Astrocyte of the spinal cord (primary cell): ENCODE measurements at regions not wholly inside any gene's neighbourhood (a gene's known extent, or its start where the extent isn't known, plus 50 kb on each side); places are given as distances from the start of the nearest gene placed in this dataset.
"Not testable (repeated sequence)": the region's sequence is repeated elsewhere in the genome, so short reads cannot be mapped to it uniquely, and the experiment has no call there.

ENCODE experiments used
- DNase-seq: peaks from one replicate; pipeline ENCODE4 v3.0.0; 2011; ENCODE audit warnings: low read depth, low spot score
- H3K4me3 ChIP-seq: 2 replicates; pipeline ENCODE4 v1.5.1; 2011; ENCODE audit warnings: low read depth, mild to moderate bottlenecking, low read length, moderate library complexity
- in situ Hi-C: cut with HindIII; loops from 2 replicates; pipeline ENCODE4 v1.10.0; 2017; ENCODE audit warnings: low sequenced_read_pairs
- TF ChIP-seq, protein P1 (sequence below): IDR thresholded peaks from 2 replicates; pipeline ENCODE4 v1.5.1; 2012; ENCODE audit warnings: low read depth, mild to moderate bottlenecking, low read length, inconsistent platforms

DNA sequence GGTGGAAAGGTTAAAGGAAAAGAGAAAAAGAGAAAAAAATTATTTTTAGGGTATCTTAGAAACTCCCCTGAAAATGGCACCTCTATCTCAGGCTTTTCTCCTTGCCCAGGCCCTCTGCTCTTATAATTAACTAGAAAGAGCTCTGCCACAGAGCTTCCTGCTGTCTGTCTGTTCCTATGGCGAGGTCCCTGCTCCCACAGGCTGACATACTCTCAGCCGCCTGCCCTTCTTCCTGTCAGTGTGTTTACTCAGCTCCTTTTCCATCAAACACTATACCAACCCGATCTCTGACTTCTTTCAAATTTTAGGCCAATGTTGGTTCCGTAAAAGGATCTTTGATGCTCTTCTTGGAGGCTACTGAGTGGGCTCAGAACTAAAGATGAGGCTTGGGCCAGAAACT lies 482.6 kb downstream of the DMAC1 start:
- in situ Hi-C loops: no loop called here
- no peak overlapping the region for H3K4me3 ChIP-seq
- DNase-seq: no peak
- TF ChIP-seq, protein P1, sequence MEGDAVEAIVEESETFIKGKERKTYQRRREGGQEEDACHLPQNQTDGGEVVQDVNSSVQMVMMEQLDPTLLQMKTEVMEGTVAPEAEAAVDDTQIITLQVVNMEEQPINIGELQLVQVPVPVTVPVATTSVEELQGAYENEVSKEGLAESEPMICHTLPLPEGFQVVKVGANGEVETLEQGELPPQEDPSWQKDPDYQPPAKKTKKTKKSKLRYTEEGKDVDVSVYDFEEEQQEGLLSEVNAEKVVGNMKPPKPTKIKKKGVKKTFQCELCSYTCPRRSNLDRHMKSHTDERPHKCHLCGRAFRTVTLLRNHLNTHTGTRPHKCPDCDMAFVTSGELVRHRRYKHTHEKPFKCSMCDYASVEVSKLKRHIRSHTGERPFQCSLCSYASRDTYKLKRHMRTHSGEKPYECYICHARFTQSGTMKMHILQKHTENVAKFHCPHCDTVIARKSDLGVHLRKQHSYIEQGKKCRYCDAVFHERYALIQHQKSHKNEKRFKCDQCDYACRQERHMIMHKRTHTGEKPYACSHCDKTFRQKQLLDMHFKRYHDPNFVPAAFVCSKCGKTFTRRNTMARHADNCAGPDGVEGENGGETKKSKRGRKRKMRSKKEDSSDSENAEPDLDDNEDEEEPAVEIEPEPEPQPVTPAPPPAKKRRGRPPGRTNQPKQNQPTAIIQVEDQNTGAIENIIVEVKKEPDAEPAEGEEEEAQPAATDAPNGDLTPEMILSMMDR: no peak

DNA sequence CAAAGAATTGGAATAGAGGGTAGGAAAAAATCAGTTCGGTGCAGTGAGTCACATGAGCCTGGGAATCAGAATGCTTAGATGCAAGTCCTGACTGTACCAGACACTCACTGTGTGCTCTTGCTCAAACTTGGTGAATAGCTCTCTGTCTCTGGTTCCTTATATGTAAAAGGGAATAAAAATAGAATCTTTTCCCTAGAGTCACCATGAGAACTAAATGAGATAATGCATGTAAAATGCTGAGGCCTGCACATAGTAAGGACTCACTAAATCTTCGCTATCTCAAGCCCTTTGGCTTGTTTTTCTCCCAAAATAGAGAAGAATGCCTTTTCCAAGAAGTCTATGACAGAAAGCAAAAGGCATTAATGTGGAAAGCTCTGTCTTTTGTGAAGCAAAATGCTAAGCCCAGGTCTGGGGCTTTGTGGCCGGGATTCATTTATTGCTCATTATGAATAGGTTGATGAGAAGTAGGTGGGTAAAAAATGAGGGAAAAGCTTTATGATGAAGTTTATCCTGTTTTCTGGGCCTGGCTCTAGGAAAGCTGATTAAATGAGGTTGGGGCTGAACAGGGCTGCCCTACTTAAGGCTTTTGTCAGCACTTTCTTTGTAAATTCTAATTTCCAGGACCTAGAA lies 483.3 kb downstream of the DMAC1 start:
- DNase-seq: no peak
- TF ChIP-seq, protein P1: no peak
- in situ Hi-C loops: no loop called here
- H3K4me3 ChIP-seq: no peak overlapping the region

DNA sequence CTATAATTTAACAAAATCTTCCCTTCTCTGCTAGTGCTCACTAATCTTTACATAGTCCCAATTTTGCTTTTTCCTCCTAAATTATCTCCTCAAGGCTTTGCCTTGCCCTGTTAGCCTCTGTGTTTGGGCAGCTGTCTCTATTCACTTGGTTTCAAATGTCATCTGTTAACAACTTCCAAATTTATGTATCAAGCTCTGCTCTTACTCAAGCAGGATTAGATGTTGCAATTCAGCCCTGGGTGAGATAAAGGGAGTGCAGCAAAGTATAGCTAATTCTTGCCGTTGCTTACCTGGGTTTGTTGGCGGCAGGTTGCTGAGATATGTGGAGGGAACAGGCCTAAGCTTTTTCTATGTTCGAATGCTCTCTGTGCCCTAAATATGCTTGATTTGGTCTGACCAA lies 483.8 kb downstream of the DMAC1 start:
- no peak overlapping the region for H3K4me3 ChIP-seq
- TF ChIP-seq, protein P1: no peak
- DNase-seq: no peak
- in situ Hi-C loops: no loop called here

DNA sequence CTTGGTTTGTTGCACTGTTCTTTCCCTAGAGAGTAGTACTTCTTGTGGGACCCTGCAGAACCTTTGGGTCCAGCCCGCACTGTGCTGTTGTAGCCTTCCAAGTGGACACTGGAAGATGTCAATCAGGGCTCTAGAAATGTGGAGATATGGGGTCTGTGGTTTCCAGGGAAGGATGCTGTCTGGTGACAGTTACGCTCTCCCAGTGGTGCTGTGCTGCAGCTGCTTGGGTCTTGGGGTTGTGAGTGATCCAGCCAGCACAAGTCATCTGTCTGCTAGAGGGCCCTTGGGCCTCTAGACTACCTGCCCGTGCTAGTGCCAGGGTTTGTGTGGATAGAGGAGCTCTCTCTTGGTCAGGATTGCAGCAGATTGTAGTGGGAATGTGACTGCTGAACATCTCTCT lies 484.5 kb downstream of the DMAC1 start:
- TF ChIP-seq, protein P1: no peak
- no peak for DNase-seq
- in situ Hi-C loops: no loop called here
- H3K4me3 ChIP-seq: no peak overlapping the region

DNA sequence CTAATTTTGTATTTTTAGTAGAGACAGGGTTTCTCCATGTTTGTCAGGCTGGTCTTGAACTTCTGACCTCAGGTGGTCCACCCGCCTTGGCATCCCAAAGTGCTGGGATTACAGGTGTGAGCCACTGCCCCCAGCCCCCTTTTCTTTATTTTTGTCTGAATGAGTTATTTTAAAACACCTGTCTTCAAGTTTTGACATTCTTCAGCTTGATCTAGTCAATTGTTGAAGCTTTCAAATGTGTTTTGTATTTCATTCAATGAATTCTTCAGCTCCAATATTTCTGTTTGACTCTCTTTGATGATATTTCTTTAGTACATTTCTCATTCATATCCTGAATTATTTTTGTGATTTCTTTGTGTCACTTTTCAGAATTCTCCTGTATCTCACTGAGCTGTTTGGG lies 486.2 kb downstream of the DMAC1 start:
- no peak overlapping the region for H3K4me3 ChIP-seq
- in situ Hi-C loops: no loop called here
- no peak for DNase-seq
- TF ChIP-seq, protein P1: no peak

DNA sequence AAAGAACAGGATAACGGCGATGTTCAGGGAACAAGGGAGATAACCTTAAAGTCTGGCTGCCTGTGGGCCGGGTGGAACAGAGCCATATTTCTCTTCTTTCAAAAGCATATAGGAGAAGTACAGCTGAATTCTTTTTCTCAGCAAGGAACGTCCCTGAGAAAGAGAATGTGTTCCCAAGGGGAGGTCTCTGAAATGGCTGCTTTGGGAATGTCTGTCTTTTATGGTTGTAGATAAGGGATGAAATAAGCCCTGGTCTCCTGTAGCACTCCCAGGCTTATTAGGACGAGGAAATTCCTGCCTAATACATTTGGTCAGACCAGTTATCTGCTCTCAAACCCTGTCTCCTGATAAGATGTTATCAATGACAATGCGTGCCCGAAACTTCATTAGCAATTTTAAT lies 490.5 kb downstream of the DMAC1 start:
- DNase-seq, in situ Hi-C loops, H3K4me3 ChIP-seq: not testable (repeated sequence)

DNA sequence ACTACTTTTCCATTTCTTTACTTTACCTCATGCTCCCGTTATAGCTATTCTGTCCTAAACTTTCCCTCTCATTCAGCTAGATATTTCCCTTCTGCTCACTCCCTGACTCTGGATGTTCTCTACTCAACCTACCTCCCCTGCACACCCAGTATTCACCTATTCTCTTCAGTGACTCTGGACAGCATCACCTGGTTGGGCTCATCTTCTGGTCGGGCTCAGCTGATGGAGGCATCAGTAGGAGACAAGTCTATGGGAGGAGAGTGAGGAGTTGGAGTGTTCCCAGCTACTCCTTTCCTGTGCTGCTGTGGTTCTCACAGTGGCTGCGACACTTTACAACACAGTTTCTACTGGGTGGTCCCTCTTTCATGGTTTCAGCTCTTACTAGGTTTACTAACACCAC lies 493.9 kb downstream of the DMAC1 start:
- in situ Hi-C loops: no loop called here
- DNase-seq: no peak

More for the DNA sequence above, 493.9 kb downstream of the DMAC1 start:
- TF ChIP-seq, protein P1: no peak
- no peak overlapping the region for H3K4me3 ChIP-seq
